Mesendoderm (in vitro differentiated cells): ENCODE measurements at regions not wholly inside any gene's neighbourhood (a gene's known extent, or its start where the extent isn't known, plus 50 kb on each side); places are given as distances from the start of the nearest gene placed in this dataset.

Experiments used
- DNase-seq: peaks from one replicate; pipeline ENCODE4 v3.0.0; 2013
- H2AK5ac ChIP-seq: 2 replicates; pipeline ENCODE4 v1.6.1; 2013; ENCODE audit warnings: low read length, inconsistent platforms
- H2BK120ac ChIP-seq: 2 replicates; pipeline ENCODE4 v1.6.1; 2013; ENCODE audit warnings: low read depth, mild to moderate bottlenecking, low read length, moderate library complexity, mixed read lengths
- H2BK15ac ChIP-seq: replicated peaks from 2 replicates; pipeline ENCODE4 v1.6.1; 2013; ENCODE audit warnings: low read depth, mild to moderate bottlenecking, moderate library complexity
- H2BK5ac ChIP-seq: 2 replicates; pipeline ENCODE4 v1.6.1; 2013; ENCODE audit warnings: low read length, inconsistent platforms
- H3K18ac ChIP-seq: 2 replicates; pipeline ENCODE4 v1.6.1; 2013; ENCODE audit warnings: mild to moderate bottlenecking, low read length, mixed read lengths
- H3K23ac ChIP-seq: one replicate; pipeline ENCODE4 v1.6.1; 2013; ENCODE audit warnings: low read length
- H3K27ac ChIP-seq: 2 replicates; pipeline ENCODE4 v1.5.1; 2013; ENCODE audit warnings: low read depth, mild to moderate bottlenecking, inconsistent platforms, low read length, moderate library complexity
- H3K27me3 ChIP-seq: 2 replicates; pipeline ENCODE4 v1.6.1; 2013; ENCODE audit warnings: low read length, control low read depth, mild to moderate bottlenecking, inconsistent platforms; ENCODE audit not compliant: insufficient read depth, poor library complexity
- H3K36me3 ChIP-seq: 2 replicates; pipeline ENCODE4 v1.6.1; 2013; ENCODE audit warnings: low read length, inconsistent platforms; ENCODE audit not compliant: control insufficient read depth, insufficient read depth
- H3K4ac ChIP-seq: one replicate; pipeline ENCODE4 v1.6.1; 2013; ENCODE audit warnings: low read depth, mild to moderate bottlenecking, low read length, moderate library complexity
- H3K4me1 ChIP-seq: 2 replicates; pipeline ENCODE4 v1.6.1; 2013; ENCODE audit warnings: low read depth, low read length, inconsistent platforms; ENCODE audit not compliant: control insufficient read depth
- H3K4me2 ChIP-seq: 2 replicates; pipeline ENCODE4 v1.6.1; 2013; ENCODE audit warnings: low read length
- H3K4me3 ChIP-seq: 2 replicates; pipeline ENCODE4 v1.5.1; 2013; ENCODE audit warnings: mild to moderate bottlenecking, low read length
- H3K56ac ChIP-seq: one replicate; pipeline ENCODE4 v1.6.1; 2013; ENCODE audit warnings: low read length
- H3K79me1 ChIP-seq: 2 replicates; pipeline ENCODE4 v1.6.1; 2013; ENCODE audit warnings: low read length, inconsistent platforms
- H3K79me2 ChIP-seq: 2 replicates; pipeline ENCODE4 v1.6.1; 2013; ENCODE audit warnings: mild to moderate bottlenecking, low read length; ENCODE audit not compliant: control insufficient read depth, insufficient read depth
- H3K9ac ChIP-seq: 2 replicates; pipeline ENCODE4 v1.6.1; 2013; ENCODE audit warnings: low read length, inconsistent platforms
- H4K5ac ChIP-seq: one replicate; pipeline ENCODE4 v1.6.1; 2013; ENCODE audit warnings: low read length
- H4K8ac ChIP-seq: one replicate; pipeline ENCODE4 v1.6.1; 2013; ENCODE audit warnings: low read depth, mild to moderate bottlenecking, control low read depth, low read length, moderate library complexity
- WGBS: extraction: QIAGEN DNeasy Blood & Tissue Kit; methylation state at CpG from one replicate; pipeline ENCODE4 v1.1.7; 2013; ENCODE audit warnings: low lambda C conversion rate, missing lambda C conversion rate; ENCODE audit not compliant: insufficient coverage; ENCODE audit errors: extremely low coverage; 5-methylcytosine and 5-hydroxymethylcytosine counted together

- H3K79me1 ChIP-seq, result no peaks in the 10 kb centered on the region
- no peak overlapping the region for H4K5ac ChIP-seq
- no peak overlapping the region for H3K9ac ChIP-seq
- no peak overlapping the region for H3K18ac ChIP-seq
- H3K56ac ChIP-seq, result no peak overlapping the region
- DNase-seq, result no peak
- no peak overlapping the region for H2BK5ac ChIP-seq
- no peak overlapping the region for H2AK5ac ChIP-seq
- no peak overlapping the region for H3K27ac ChIP-seq
- no peaks in the 10 kb centered on the region for H3K79me2 ChIP-seq
- no peaks in the 10 kb centered on the region for H3K4me1 ChIP-seq
- WGBS, result no CpG with 5 or more reads among the region's 1 CpG
- no peaks in the 10 kb centered on the region for H3K36me3 ChIP-seq
- no peak overlapping the region for H3K23ac ChIP-seq
- H2BK15ac ChIP-seq, result peak overlapping the region; percentile 85
- H3K27me3 ChIP-seq, result no peaks in the 10 kb centered on the region
- no peak overlapping the region for H3K4ac ChIP-seq
- H2BK120ac ChIP-seq, result no peak overlapping the region
- no peak overlapping the region for H3K4me3 ChIP-seq
- no peak overlapping the region for H3K4me2 ChIP-seq
- H4K8ac ChIP-seq, result no peak overlapping the region
Measured at GRCh38 chr3:105014631-105015030, 352.1 kb upstream of the ALCAM start.

- H3K79me1 ChIP-seq, result no peaks in the 10 kb centered on the region
- no peaks in the 10 kb centered on the region for H3K27me3 ChIP-seq
- no peak overlapping the region for H2AK5ac ChIP-seq
- DNase-seq, result peak; percentile 85
- no CpG with 5 or more reads among the region's 2 CpGs for WGBS
- H3K4me1 ChIP-seq, result no peaks in the 10 kb centered on the region
- H2BK15ac ChIP-seq, result no peak overlapping the region
- no peak overlapping the region for H3K23ac ChIP-seq
- H4K5ac ChIP-seq, result no peak overlapping the region
- H3K4ac ChIP-seq, result no peak overlapping the region
- H3K4me2 ChIP-seq, result no peak overlapping the region
- H3K56ac ChIP-seq, result no peak overlapping the region
- no peak overlapping the region for H2BK5ac ChIP-seq
- H4K8ac ChIP-seq, result no peak overlapping the region
- no peak overlapping the region for H3K9ac ChIP-seq
- no peaks in the 10 kb centered on the region for H3K79me2 ChIP-seq
- H3K4me3 ChIP-seq, result no peak overlapping the region
- no peak overlapping the region for H2BK120ac ChIP-seq
- no peak overlapping the region for H3K27ac ChIP-seq
- H3K36me3 ChIP-seq, result no peaks in the 10 kb centered on the region
- no peak overlapping the region for H3K18ac ChIP-seq
Measured at GRCh38 chr3:105022813-105023212, 343.9 kb upstream of the ALCAM start.

GRCh38 chr3:105030211-105030610, 336.5 kb upstream of the ALCAM start:
- Histone ChIP-seq H4K8ac (no peak overlapping the region), H3K23ac (no peak overlapping the region), H2BK5ac (no peak overlapping the region), H3K56ac (no peak overlapping the region), H3K4me3 (no peak overlapping the region), H2BK120ac (no peak overlapping the region), H2BK15ac (no peak overlapping the region), H3K36me3 (no peaks in the 10 kb centered on the region), H3K18ac (no peak overlapping the region), H3K4me1 (no peaks in the 10 kb centered on the region), H3K9ac (no peak overlapping the region), H3K27me3 (no peaks in the 10 kb centered on the region), H3K79me1 (no peaks in the 10 kb centered on the region), H3K4ac (no peak overlapping the region), H2AK5ac (no peak overlapping the region), H3K79me2 (no peaks in the 10 kb centered on the region), H3K4me2 (no peak overlapping the region), H4K5ac (no peak overlapping the region), H3K27ac (no peak overlapping the region)
- no CpG with 5 or more reads among the region's 1 CpG for WGBS
- DNase-seq, result peak; percentile 45

GRCh38 chr3:105032541-105032940, 334.2 kb upstream of the ALCAM start:
- H4K8ac ChIP-seq, result no peak overlapping the region
- no peak overlapping the region for H3K4ac ChIP-seq
- no peak overlapping the region for H2BK120ac ChIP-seq
- no CpG with 5 or more reads among the region's 5 CpGs for WGBS
- H3K4me3 ChIP-seq, result no peak overlapping the region
- H3K79me1 ChIP-seq, result no peaks in the 10 kb centered on the region
- no peak overlapping the region for H3K4me2 ChIP-seq
- H3K27ac ChIP-seq, result no peak overlapping the region
- H3K9ac ChIP-seq, result no peak overlapping the region
- no peaks in the 10 kb centered on the region for H3K79me2 ChIP-seq
- no peak overlapping the region for H4K5ac ChIP-seq
- H3K56ac ChIP-seq, result no peak overlapping the region
- H3K36me3 ChIP-seq, result no peaks in the 10 kb centered on the region
- no peak overlapping the region for H2AK5ac ChIP-seq
- no peak overlapping the region for H3K23ac ChIP-seq
- H3K18ac ChIP-seq, result no peak overlapping the region
- no peak overlapping the region for H2BK5ac ChIP-seq
- no peaks in the 10 kb centered on the region for H3K27me3 ChIP-seq
- H2BK15ac ChIP-seq, result no peak overlapping the region
- DNase-seq, result no peak
- no peaks in the 10 kb centered on the region for H3K4me1 ChIP-seq

GRCh38 chr3:105033081-105033480, 333.6 kb upstream of the ALCAM start:
- no peak overlapping the region for H3K27ac ChIP-seq
- H3K9ac ChIP-seq, result no peak overlapping the region
- no peak overlapping the region for H3K56ac ChIP-seq
- H3K79me1 ChIP-seq, result no peaks in the 10 kb centered on the region
- H2AK5ac ChIP-seq, result no peak overlapping the region
- H3K36me3 ChIP-seq, result no peaks in the 10 kb centered on the region
- no peak overlapping the region for H3K4me2 ChIP-seq
- no peaks in the 10 kb centered on the region for H3K27me3 ChIP-seq
- no peak overlapping the region for H3K18ac ChIP-seq
- DNase-seq, result no peak
- no peak overlapping the region for H2BK15ac ChIP-seq
- WGBS, result no CpG with 5 or more reads among the region's 1 CpG
- no peaks in the 10 kb centered on the region for H3K79me2 ChIP-seq
- H3K4me1 ChIP-seq, result no peaks in the 10 kb centered on the region
- no peak overlapping the region for H3K4ac ChIP-seq
- H3K23ac ChIP-seq, result no peak overlapping the region
- H3K4me3 ChIP-seq, result no peak overlapping the region
- no peak overlapping the region for H4K5ac ChIP-seq
- H4K8ac ChIP-seq, result no peak overlapping the region
- no peak overlapping the region for H2BK5ac ChIP-seq
- H2BK120ac ChIP-seq, result no peak overlapping the region

- DNase-seq, result no peak
- Histone ChIP-seq H4K8ac (no peak overlapping the region), H4K5ac (no peak overlapping the region), H3K79me1 (no peaks in the 10 kb centered on the region), H3K23ac (no peak overlapping the region), H3K4me3 (no peak overlapping the region), H3K27me3 (no peaks in the 10 kb centered on the region), H3K4me1 (no peaks in the 10 kb centered on the region), H2AK5ac (no peak overlapping the region), H3K79me2 (no peaks in the 10 kb centered on the region), H2BK15ac (no peak overlapping the region), H3K18ac (no peak overlapping the region), H3K4ac (no peak overlapping the region), H2BK5ac (no peak overlapping the region), H3K36me3 (no peaks in the 10 kb centered on the region), H3K27ac (no peak overlapping the region), H3K4me2 (no peak overlapping the region), H2BK120ac (no peak overlapping the region), H3K9ac (no peak overlapping the region), H3K56ac (no peak overlapping the region)
- no CpG with 5 or more reads among the region's 2 CpGs for WGBS
Measured at GRCh38 chr3:105039004-105039403, 327.7 kb upstream of the ALCAM start.
